Esophagus (tissue), 2 donors: ENCODE measurements at regions not wholly inside any gene's neighbourhood (a gene's known extent, or its start where the extent isn't known, plus 50 kb on each side); places are given as distances from the start of the nearest gene placed in this dataset.

Source experiments
- H3K27ac ChIP-seq, 2 donors: one replicate each; pipeline ENCODE4 v1.5.1; 2013; ENCODE audit warnings: low read depth in 2 of 2, mild to moderate bottlenecking in 2 of 2, inconsistent platforms in 1 of 2, low read length in 1 of 2, moderate library complexity in 1 of 2
- H3K27me3 ChIP-seq, 2 donors: one replicate each; pipeline ENCODE4 v1.6.1; 2013; ENCODE audit warnings: low read length in 2 of 2, control low read depth in 1 of 2, mild to moderate bottlenecking in 1 of 2; ENCODE audit not compliant: insufficient read depth in 2 of 2, control insufficient read depth in 1 of 2
- H3K36me3 ChIP-seq, 2 donors: one replicate each; pipeline ENCODE4 v1.6.1; 2013; ENCODE audit warnings: low read length in 1 of 2; ENCODE audit not compliant: control insufficient read depth in 2 of 2, insufficient read depth in 2 of 2
- H3K4me1 ChIP-seq, 2 donors: one replicate each; pipeline ENCODE4 v1.6.1; 2013; ENCODE audit warnings: low read length in 1 of 2; ENCODE audit not compliant: control insufficient read depth in 2 of 2, insufficient read depth in 2 of 2
- H3K4me3 ChIP-seq, 2 donors: one replicate each; pipeline ENCODE4 v1.5.1; 2013; ENCODE audit warnings: low read length in 2 of 2, mild to moderate bottlenecking in 2 of 2, low read depth in 1 of 2, moderate library complexity in 1 of 2
- H3K9me3 ChIP-seq, 2 donors: one replicate each; pipeline ENCODE4 v1.6.1; 2013; ENCODE audit warnings: mild to moderate bottlenecking in 2 of 2, low read depth in 1 of 2, low read length in 1 of 2, moderate library complexity in 1 of 2; ENCODE audit not compliant: control insufficient read depth in 2 of 2, insufficient read depth in 1 of 2
- WGBS, 2 donors: extraction: QIAGEN DNeasy Blood & Tissue Kit; methylation state at CpG; one replicate each; pipeline ENCODE4 v1.1.7; 2013; 5-methylcytosine and 5-hydroxymethylcytosine counted together
- donor health status: healthy with polysubstance abuse.
- donor health status: Bipolar disorder and iron deficiency.

GRCh38 chr4:92104506-92104905 lies 199.3 kb upstream of the GRID2 start:
- Histone ChIP-seq H3K9me3 (no peaks in the 10 kb centered on the region), H3K4me3 (no peak overlapping the region), H3K4me1 (no peaks in the 10 kb centered on the region), H3K36me3 (no peaks in the 10 kb centered on the region), H3K27ac (no peak overlapping the region), H3K27me3 (no peaks in the 10 kb centered on the region)
- 77 to 80% methylated on average over 2 of the region's 2 CpGs for whole genome bisulfite sequencing, 2 donors

GRCh38 chr4:92106816-92107215 lies 196.9 kb upstream of the GRID2 start:
- H3K4me3 ChIP-seq = no peak overlapping the region
- no peaks in the 10 kb centered on the region for H3K36me3 ChIP-seq
- 77 to 91% methylated on average over 2 of the region's 2 CpGs for WGBS, 2 donors
- H3K9me3 ChIP-seq = no peaks in the 10 kb centered on the region
- no peak overlapping the region for H3K27ac ChIP-seq
- H3K27me3 ChIP-seq = no peaks in the 10 kb centered on the region
- no peaks in the 10 kb centered on the region for H3K4me1 ChIP-seq

GRCh38 chr4:92111493-92111892 lies 192.3 kb upstream of the GRID2 start:
- Histone ChIP-seq H3K9me3 (no peaks in the 10 kb centered on the region), H3K27ac (no peak overlapping the region), H3K4me1 (no peaks in the 10 kb centered on the region), H3K36me3 (no peaks in the 10 kb centered on the region), H3K27me3 (no peaks in the 10 kb centered on the region), H3K4me3 (no peak overlapping the region)
- WGBS, 2 donors = 95 to 96% methylated on average over 2 of the region's 2 CpGs

- Histone ChIP-seq H3K27ac (no peak overlapping the region), H3K4me3 (no peak overlapping the region), H3K36me3 (no peaks in the 10 kb centered on the region), H3K4me1 (no peaks in the 10 kb centered on the region), H3K27me3 (no peaks in the 10 kb centered on the region), H3K9me3 (no peaks in the 10 kb centered on the region)
- whole genome bisulfite sequencing, 2 donors = 77 to 80% methylated on average over 2 of the region's 2 CpGs
Measured at GRCh38 chr4:92112805-92113204, 191.0 kb upstream of the GRID2 start.

- Histone ChIP-seq H3K4me1 (no peaks in the 10 kb centered on the region), H3K9me3 (no peaks in the 10 kb centered on the region), H3K36me3 (no peaks in the 10 kb centered on the region), H3K27me3 (no peaks in the 10 kb centered on the region), H3K4me3 (no peak overlapping the region), H3K27ac (no peak overlapping the region)
- WGBS, 2 donors = 28 to 35% methylated on average over 6 of the region's 6 CpGs
Measured at GRCh38 chr4:92120810-92121498, 182.8 kb upstream of the GRID2 start.

- WGBS, 2 donors = 79 to 84% methylated on average over 3 of the region's 3 CpGs
- Histone ChIP-seq H3K36me3 (no peaks in the 10 kb centered on the region), H3K27me3 (no peaks in the 10 kb centered on the region), H3K4me3 (no peak overlapping the region), H3K9me3 (no peaks in the 10 kb centered on the region), H3K27ac (no peak overlapping the region), H3K4me1 (no peaks in the 10 kb centered on the region)
Measured at GRCh38 chr4:92122911-92123310, 180.9 kb upstream of the GRID2 start.

- WGBS, 2 donors = 84 to 85% methylated on average over 1 of the region's 1 CpG
- peaks cover 0 to 8% of the 10 kb centered on the region in 2 donors for H3K9me3 ChIP-seq
- no peaks in the 10 kb centered on the region for H3K36me3 ChIP-seq
- no peaks in the 10 kb centered on the region for H3K27me3 ChIP-seq
- H3K4me1 ChIP-seq = no peaks in the 10 kb centered on the region
- no peak overlapping the region for H3K27ac ChIP-seq
- H3K4me3 ChIP-seq = no peak overlapping the region
Measured at GRCh38 chr4:92128676-92129075, 175.1 kb upstream of the GRID2 start.

- Histone ChIP-seq H3K36me3 (no peaks in the 10 kb centered on the region), H3K27ac (no peak overlapping the region), H3K4me1 (no peaks in the 10 kb centered on the region), H3K9me3 (peaks cover 0 to 8% of the 10 kb centered on the region in 2 donors), H3K4me3 (no peak overlapping the region), H3K27me3 (no peaks in the 10 kb centered on the region)
- WGBS, 2 donors = 77 to 81% methylated on average over 5 of the region's 5 CpGs
Measured at GRCh38 chr4:92129408-92129994, 174.3 kb upstream of the GRID2 start.

GRCh38 chr4:92136434-92136833 lies 167.3 kb upstream of the GRID2 start:
- H3K4me3 ChIP-seq = no peak overlapping the region

GRCh38 chr4:92163348-92163747 lies 140.4 kb upstream of the GRID2 start:
- Histone ChIP-seq H3K4me3 (no peak overlapping the region), H3K27ac (no peak overlapping the region), H3K36me3 (no peaks in the 10 kb centered on the region), H3K27me3 (no peaks in the 10 kb centered on the region), H3K4me1 (no peaks in the 10 kb centered on the region), H3K9me3 (no peaks in the 10 kb centered on the region)
- 72 to 74% methylated on average over 2 of the region's 2 CpGs for WGBS, 2 donors

More at GRCh38 chr4:92136434-92136833, 167.3 kb upstream of the GRID2 start:
- Histone ChIP-seq H3K36me3 (no peaks in the 10 kb centered on the region), H3K9me3 (no peaks in the 10 kb centered on the region), H3K4me1 (no peaks in the 10 kb centered on the region), H3K27ac (no peak overlapping the region), H3K27me3 (no peaks in the 10 kb centered on the region)
- WGBS, 2 donors = 89 to 90% methylated on average over 3 of the region's 3 CpGs
